Head of caudate nucleus (tissue), 42 donors: ENCODE measurements at regions not wholly inside any gene's neighbourhood (a gene's known extent, or its start where the extent isn't known, plus 50 kb on each side); places are given as distances from the start of the nearest gene placed in this dataset.
A peak's percentile ranks its signal among the peaks of the same experiment; 100 is the strongest.

Source experiments
- DNase-seq, 42 donors: peaks; one replicate each; pipeline versions ENCODE4 v3.0.0 to v3.0.0-alpha.2; 2020 to 2021; ENCODE audit warnings: mixed read lengths in 7 of 42
- intact Hi-C: fragments of 100-400 bp; cut with DNase I; formaldehyde crosslinking; loops from one replicate; pipeline ENCODE4 v1.15.0; 2022

DNA sequence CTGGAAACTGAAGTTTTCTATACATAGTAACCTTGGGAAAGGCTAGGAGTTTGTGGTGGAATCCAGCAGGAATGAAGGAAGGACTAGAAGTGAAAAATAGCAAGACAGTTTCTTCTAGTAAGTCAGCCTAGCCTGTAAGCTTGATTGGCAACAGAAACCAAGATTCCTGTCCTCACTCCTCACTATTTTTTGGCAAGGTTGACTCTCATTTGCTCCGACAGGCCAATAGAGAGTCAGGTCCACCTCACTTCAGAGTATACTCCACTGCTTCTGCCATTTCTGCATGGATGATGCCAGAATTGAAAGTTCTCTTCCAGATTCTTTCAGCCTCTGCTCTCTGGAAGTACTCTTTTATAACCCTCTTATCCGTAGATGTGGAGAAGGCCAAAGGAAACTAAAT is 352.4 kb downstream of the ZNF516 start:
- intact Hi-C loops = no loop called here
- DNase-seq = no peak

GRCh38 chr18:76139844-76140243 is 355.2 kb downstream of the ZNF516 start:
- intact Hi-C loops = no loop called here
- no peak for DNase-seq

- intact Hi-C loops = no loop called here
Measured at GRCh38 chr18:76137216-76137615, 357.8 kb downstream of the ZNF516 start.

GRCh38 chr18:76136701-76137100 is 358.3 kb downstream of the ZNF516 start:
- intact Hi-C loops = no loop called here
- DNase-seq = no peak

More at GRCh38 chr18:76137216-76137615, 357.8 kb downstream of the ZNF516 start:
- DNase-seq = no peak

DNA sequence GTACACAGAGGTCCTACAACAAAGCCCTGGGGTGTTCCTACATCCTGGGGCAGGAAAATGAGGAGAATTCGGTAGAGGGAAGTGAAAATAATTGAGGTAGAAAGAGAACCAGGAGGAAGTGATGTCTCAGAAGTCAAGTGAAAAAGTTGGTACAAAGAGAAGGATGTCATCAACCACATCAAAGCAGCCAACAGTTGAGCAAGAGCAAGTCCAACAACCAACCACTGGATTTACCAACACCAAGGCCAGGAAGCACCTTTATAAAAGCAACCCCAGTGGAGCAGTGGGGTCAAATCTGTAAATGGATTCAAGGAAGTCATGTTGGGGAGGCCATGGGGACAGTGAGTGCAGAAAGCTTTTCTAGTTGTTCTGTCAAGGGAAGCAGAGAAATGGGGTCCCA is 360.4 kb downstream of the ZNF516 start:
- DNase-seq = no peak

DNA sequence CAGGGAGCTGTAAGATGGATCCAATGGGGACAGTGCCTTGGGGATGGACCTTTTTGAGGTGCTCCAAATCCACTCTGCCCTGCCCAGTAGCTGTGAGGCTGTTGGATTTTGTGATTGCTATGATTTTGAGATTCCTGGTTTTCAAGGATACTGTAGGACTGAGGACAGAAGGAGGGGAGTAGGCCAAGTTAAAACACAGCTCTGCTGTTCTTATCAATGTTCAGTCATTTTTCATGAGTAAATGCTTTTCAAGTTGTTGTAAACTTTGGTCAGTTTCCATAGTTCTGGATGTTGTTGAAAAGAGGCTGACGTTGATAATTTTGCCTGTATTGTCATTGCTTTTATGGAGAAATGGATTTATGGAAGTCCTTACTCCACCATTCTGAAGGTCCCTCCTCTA is 361.2 kb downstream of the ZNF516 start:
- intact Hi-C loops = no loop called here
- no peak for DNase-seq

More for the DNA sequence above, 360.4 kb downstream of the ZNF516 start:
- intact Hi-C loops = no loop called here

DNA sequence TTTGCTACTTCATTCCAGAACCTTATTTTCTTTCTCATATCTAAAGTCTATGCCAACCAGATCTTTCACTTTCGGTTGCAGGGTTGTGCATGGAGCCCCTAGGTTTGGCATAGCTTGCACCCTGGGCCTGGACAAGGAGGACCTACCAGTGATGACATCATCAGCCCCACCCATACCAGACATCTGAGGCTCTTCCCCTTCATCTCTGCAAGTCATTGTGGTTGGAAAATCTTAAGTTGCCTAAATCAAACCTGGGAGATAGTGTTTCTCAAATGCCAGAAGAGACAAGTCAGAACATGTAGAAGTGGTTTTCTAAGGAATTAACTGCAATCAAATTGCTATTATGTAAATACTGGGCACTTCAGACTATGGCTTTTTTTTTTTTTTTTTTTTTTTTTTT is 363.3 kb downstream of the ZNF516 start:
- DNase-seq = no peak

DNA sequence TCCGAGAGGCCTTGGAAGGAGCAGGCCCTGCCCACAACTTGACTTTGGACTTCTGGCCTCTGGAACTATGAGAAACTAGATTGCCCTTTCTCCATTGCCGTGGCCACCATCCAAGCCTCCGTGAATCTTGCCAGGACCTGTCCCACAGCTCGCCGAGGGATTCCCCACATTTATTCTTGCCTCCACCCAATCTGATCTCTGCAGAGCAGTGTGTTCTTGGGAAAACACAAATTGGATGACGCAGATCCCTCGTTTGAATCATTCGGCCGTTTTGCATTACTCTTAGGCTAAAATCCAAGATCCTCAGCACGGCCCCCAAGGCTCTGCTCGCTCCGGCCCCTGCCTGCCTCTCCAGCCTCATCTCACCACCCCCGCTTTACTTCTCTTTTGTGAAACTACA is 364.2 kb downstream of the ZNF516 start:
- no peak for DNase-seq
- intact Hi-C loops = no loop called here

More for the DNA sequence above, 363.3 kb downstream of the ZNF516 start:
- intact Hi-C loops = no loop called here

GRCh38 chr18:76126327-76126726 is 368.7 kb downstream of the ZNF516 start:
- intact Hi-C loops = no loop called here
- DNase-seq = peak in 1 of 42 donors; percentile 18

DNA sequence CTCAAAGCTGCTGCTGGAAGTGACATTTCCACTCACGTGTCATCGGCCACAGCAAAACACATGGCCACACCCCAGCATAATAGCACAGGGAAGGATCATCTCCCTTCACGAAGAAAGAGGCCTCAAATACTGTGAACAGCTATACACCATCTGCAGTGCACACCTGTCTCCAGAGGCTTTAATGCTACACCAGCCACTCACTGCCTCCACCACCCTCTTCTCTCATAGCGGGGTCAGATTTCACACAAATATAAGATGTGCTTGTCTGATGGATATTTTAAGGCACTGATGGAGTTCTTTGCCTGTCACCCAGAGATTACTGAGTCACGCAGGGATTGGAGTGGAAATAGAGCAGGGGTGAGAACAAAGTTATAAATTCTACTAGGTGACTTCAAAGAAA is 374.0 kb downstream of the ZNF516 start:
- DNase-seq = no peak
- intact Hi-C loops = no loop called here

DNA sequence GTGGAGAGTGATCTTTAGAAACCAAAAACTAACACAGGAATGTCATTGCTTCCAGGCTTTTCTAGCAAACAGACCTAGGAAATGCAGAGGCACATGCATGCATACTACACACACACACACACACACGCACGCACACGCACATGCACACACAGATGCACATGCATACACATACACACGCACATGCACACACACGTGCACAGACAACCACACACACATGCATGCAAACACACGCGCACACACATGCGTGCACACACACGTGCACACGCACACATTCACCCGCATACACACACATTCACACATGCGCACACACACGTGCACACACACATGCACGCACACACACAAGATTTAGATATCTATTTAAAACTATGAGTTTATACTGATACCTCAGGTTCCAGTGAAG is 379.5 kb downstream of the ZNF516 start:
- intact Hi-C loops = no loop called here
- no peak for DNase-seq

DNA sequence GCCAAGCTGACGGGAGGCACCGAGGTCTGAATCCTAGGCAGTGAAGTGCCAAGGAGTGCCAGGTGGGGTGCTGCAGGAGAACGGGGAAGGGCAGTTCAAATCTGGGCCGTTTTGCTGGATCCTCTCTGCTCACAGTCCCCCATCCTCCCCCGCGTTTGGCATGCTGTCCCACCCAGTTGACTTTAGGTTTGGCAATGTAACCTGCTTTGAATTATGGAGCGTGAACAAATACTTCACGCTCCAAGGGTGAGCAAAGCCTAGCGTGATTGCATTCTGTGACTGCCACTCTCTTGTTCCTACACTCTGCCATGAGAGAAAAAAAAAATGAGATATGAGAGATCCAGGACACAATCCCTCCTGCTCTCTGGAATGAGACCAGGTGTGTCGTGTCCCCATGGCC is 381.9 kb downstream of the ZNF516 start:
- intact Hi-C loops = no loop called here

DNA sequence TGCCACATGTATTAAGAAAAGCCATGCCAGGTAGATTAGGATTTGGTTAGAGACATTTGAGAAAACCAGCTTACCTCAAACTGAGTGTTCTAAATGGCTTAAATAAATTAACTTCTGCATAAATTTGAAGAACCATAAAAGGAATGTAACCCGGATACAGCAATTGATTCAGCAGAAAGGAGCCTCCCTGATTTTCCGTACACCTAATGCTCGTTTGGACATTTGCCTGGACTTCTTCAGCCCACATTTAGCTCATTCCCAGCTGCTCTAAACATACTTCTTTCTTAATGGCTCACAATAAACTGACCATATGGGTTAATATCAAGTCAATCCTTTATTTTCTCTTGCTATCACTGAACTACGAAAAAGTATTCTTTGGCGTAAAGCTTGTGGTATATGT is 392.4 kb downstream of the ZNF516 start:
- no peak for DNase-seq

More for the DNA sequence above, 381.9 kb downstream of the ZNF516 start:
- no peak for DNase-seq

GRCh38 chr18:76102156-76102555 is 392.9 kb downstream of the ZNF516 start:
- intact Hi-C loops = no loop called here
- DNase-seq = no peak

More for the DNA sequence above, 392.4 kb downstream of the ZNF516 start:
- intact Hi-C loops = no loop called here

DNA sequence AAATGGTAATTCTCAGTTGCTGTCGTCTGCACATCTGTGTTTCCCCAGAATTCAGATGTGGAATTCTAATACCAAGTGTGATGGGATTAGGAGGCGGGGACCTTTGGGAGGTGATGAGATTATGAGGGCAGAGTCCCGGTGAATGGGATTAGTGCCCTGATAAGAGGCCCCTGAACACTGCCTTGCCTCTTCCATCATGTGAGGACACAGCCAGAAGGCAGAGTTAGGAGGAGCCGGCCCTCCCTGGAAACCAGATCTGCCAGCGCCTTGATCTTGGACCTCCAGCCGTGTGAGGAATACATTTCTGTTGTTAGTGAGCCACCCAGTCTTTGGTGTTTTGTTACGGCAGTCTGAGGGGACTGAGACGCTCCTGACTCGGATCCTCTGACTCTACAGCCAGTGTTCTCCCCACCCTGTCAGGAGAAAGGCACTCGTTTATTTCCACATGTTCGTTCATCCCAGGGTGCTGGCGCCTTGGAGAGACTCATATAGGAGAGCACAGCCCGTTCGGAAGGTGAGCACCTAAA is 395.0 kb downstream of the ZNF516 start:
- intact Hi-C loops = no loop called here
- no peak for DNase-seq

- intact Hi-C loops = no loop called here
- peak in 34 of 42 donors; percentile 3 to 83 (median 36) for DNase-seq
Measured at GRCh38 chr18:76098674-76099411, 396.2 kb downstream of the ZNF516 start.

DNA sequence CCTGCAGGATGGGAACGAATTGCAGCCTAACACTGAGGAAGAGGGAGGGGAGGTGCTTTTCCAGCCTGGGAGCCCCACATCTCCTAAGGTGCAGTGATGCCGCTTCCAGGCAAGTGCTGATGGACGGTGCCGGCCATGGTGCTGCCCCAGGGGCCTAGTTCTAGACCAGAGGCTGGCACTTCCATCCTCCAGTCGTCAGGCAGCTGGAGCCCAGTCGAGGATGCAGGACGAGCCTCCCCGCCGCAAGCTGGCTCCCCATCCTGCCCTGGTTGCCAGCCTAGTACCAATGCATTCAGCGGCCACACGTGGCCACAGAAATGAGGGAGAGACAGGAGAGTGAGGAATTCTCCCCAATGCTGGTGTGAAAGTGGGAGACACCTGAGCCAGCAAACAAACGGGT is 413.5 kb downstream of the ZNF516 start:
- no peak for DNase-seq
- intact Hi-C loops = no loop called here

DNA sequence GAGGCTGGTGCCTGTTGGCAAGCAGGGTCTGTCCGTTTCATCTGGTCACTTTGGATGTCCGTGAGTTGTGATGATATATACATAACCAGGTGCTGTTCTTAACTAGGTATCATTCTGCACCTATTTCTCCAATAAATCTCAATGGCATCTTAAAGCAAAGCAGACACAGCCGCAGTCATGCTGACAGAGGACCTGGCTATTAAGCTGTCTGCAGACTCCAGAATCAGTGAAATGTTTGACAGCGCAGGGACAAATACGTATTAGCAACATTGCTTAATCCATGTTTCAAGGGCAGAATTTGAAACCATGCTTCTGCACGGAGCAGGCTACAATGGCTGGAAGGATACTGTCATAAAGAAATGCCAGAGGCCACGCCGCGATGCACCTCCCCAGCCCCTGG is 414.6 kb downstream of the ZNF516 start:
- DNase-seq = no peak
- intact Hi-C loops = no loop called here

DNA sequence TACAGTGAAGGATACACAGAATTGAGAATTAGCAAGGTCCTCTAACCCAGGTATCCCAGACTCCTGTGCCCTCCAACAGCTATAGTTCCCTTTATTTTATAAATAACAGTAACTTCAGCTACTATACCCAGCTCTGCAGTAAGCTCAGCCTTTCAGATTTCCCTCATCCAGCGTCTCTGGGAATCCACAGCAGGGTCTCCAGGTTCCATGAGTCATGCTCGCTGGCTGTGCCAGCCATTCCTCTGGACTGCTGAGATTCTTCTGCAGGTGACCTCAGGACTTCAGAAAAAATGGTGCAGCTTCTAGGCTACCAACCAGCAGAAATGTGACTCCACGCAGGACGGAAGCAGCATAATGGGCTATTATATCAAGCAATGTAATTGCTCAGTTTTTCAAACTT is 419.3 kb downstream of the ZNF516 start:
- intact Hi-C loops = no loop called here
- no peak for DNase-seq

DNA sequence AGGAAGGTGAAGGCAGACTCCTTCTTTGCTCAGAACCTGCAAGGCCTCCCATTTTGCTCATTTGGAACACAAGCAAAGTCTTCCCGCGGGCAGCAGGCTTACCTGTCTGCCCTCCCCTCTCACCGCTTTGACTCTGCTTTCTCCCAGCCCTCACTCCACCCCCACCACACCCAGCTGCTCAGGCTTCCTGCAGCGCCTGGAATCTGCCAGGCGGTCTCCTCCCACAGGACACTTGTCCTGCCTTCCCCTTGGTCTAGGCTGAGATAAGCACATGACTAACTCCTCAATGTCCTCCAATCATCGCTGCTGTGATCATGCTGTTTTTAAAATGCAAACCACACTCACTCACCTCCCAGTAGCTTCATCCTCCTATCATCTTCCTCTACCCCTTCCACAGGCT is 430.0 kb downstream of the ZNF516 start:
- no peak for DNase-seq
- intact Hi-C loops = no loop called here

DNA sequence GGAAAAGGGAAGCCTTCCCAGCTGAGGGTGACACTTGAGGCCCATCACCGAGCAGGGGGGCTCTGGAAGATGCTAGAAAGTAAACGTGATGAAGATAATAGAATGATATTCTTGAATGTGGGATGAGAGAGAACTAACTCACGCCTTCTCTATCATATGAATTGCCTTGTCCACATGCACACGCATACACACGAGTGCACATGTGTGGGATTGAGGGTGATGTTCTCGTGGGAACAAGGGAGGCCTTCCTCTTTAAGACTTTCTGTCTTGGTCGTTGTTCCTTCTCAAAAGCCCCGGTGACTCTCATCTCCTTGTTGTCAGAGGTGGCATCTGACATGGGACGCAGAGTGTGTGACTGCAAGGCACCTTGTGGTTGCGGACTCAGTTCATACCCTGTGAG is 436.9 kb downstream of the ZNF516 start:
- DNase-seq = no peak
- intact Hi-C loops = no loop called here
